ENCODE measurements at regions not wholly inside any gene's neighbourhood (a gene's known extent, or its start where the extent isn't known, plus 50 kb on each side); places are given as distances from the start of the nearest gene placed in this dataset.

DNA sequence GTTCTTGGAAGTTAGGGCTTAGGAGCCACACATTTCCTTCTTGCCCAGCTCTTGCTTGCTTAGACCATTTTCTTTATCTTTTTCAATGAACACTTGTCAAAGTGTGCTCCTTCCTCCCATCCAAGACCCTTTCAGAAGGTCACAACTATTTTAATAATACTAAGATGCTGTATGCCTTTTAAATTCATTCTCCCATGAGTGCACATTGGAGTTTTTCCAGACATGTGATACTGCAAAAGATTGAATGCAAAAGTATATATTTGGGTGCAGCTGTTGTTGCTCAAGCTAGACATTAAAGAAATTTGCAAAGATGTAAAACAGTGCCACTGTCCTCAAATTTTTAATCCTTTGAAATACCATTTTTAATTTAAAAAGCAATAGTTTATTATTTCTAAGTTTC, 69.3 kb upstream of the TNRC6B start:
- no peak for TF ChIP-seq HDAC6 (IDR thresholded peaks at IDR 0.05; ENCODE audit: low read depth, low read length)
- no peak for TF ChIP-seq BRCA1 (IDR thresholded peaks at IDR 0.05; ENCODE audit: low read depth, low read length)
- TF ChIP-seq JUND (IDR thresholded peaks at IDR 0.05; ENCODE audit: low read length) = no peak
- no peak for TF ChIP-seq TBP (IDR thresholded peaks at IDR 0.05; ENCODE audit: low read depth, low read length)
- no peak for TF ChIP-seq RNF2 (IDR thresholded peaks at IDR 0.05; ENCODE audit: borderline replicate concordance, low read depth, low read length, missing control alignments, poor library complexity, severe bottlenecking)
- TF ChIP-seq, protein P1, sequence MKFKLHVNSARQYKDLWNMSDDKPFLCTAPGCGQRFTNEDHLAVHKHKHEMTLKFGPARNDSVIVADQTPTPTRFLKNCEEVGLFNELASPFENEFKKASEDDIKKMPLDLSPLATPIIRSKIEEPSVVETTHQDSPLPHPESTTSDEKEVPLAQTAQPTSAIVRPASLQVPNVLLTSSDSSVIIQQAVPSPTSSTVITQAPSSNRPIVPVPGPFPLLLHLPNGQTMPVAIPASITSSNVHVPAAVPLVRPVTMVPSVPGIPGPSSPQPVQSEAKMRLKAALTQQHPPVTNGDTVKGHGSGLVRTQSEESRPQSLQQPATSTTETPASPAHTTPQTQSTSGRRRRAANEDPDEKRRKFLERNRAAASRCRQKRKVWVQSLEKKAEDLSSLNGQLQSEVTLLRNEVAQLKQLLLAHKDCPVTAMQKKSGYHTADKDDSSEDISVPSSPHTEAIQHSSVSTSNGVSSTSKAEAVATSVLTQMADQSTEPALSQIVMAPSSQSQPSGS (IDR thresholded peaks at IDR 0.05; ENCODE audit: low read length) = no peak
- TF ChIP-seq BACH1 (IDR thresholded peaks at IDR 0.05; ENCODE audit: low read length) = no peak
- TF ChIP-seq MAFK (IDR thresholded peaks at IDR 0.05; ENCODE audit: low read depth, low read length) = no peak
- ChIA-PET CTCF (ENCODE audit: partially characterized antibody) (no interaction called here), POLR2A (ENCODE audit: partially characterized antibody) (interaction anchor here (1.3 kb wide), 1 partner anchor 20 kb away, joined by 3 read pairs; no protein-coding TSS in a partner anchor)

More for the DNA sequence above, 69.3 kb upstream of the TNRC6B start:
- Histone ChIP-seq H4K5ac (ENCODE audit: insufficient read length, low read depth, low read length) (no peak overlapping the region), H3K56ac (replicated peaks; ENCODE audit: insufficient read length, low read depth, low read length) (no peak overlapping the region), H3K27ac (ENCODE audit: low read depth, low read length) (no peak overlapping the region), H2BK5ac (ENCODE audit: low read depth, low read length) (no peak overlapping the region), H3K4me2 (ENCODE audit: insufficient read depth in 1 of 2, low read depth in 2 of 2, low read length in 2 of 2) (no peak overlapping the region), H4K91ac (replicated peaks; ENCODE audit: insufficient read length, low read length) (no peak overlapping the region), H3K79me1 (ENCODE audit: low read depth, low read length) (peaks cover 10% of the 10 kb centered on the region), H3K23me2 (ENCODE audit: low read depth, low read length) (no peaks in the 10 kb centered on the region), H2BK15ac (ENCODE audit: low read length) (no peak overlapping the region), H3K18ac (ENCODE audit: extremely low read depth, low read length) (no peak overlapping the region), H3K9me3 (ENCODE audit: insufficient read depth in 2 of 2, low read depth in 1 of 2, low read length in 1 of 2) (no peaks in the 10 kb centered on the region), H3K14ac (ENCODE audit: insufficient read length) (no peak overlapping the region), H2AFZ (ENCODE audit: low read length) (no peak overlapping the region), H3K23ac (ENCODE audit: insufficient read length) (no peak overlapping the region), H3K4ac (replicated peaks; ENCODE audit: insufficient read length, low read depth, low read length) (no peak overlapping the region), H4K20me1 (replicated peaks in 1 of 2; ENCODE audit: control insufficient read depth in 1 of 2, insufficient read depth in 2 of 2, low read length in 2 of 2) (peaks cover 3 to 4% of the 10 kb centered on the region in 2 experiments), H4K8ac (ENCODE audit: extremely low read depth, insufficient read depth, low read length) (no peak overlapping the region), H3K9ac (replicated peaks in 1 of 4; ENCODE audit: extremely low read depth in 1 of 4, low read depth in 3 of 4, low read length in 3 of 4) (no peak overlapping the region), H2AK5ac (ENCODE audit: low read depth, low read length) (no peak overlapping the region), H2BK12ac (ENCODE audit: low read depth, low read length) (no peak overlapping the region), H2BK20ac (ENCODE audit: low read length) (no peak overlapping the region), H3K4me3 (ENCODE audit: extremely low read depth in 1 of 4, insufficient read depth in 2 of 4, low read depth in 3 of 4, low read length in 4 of 4) (no peak overlapping the region), H3K4me1 (replicated peaks in 1 of 4; ENCODE audit: control insufficient read depth in 3 of 4, insufficient read depth in 4 of 4, low read length in 3 of 4) (peaks cover 0 to 3% (median 0%) of the 10 kb centered on the region in 4 experiments; a peak in 1 of 7 replicates), H3K27me3 (replicated peaks in 1 of 4; ENCODE audit: control insufficient read depth in 3 of 4, extremely low read depth in 1 of 4, insufficient read depth in 3 of 4, low read length in 3 of 4) (no peaks in the 10 kb centered on the region; a peak in 1 of 7 replicates), H2BK120ac (replicated peaks; ENCODE audit: low read depth, low read length) (no peak overlapping the region), H3K79me2 (ENCODE audit: control insufficient read depth in 1 of 2, insufficient read depth in 2 of 2, low read length in 2 of 2) (peaks cover 0 to 21% of the 10 kb centered on the region in 2 experiments; a peak in 1 of 4 replicates), H3K36me3 (ENCODE audit: control insufficient read depth in 2 of 4, insufficient read depth in 4 of 4, low read length in 3 of 4) (no peaks in the 10 kb centered on the region)
- no peak for DNase-seq (ENCODE audit: low read depth in 1 of 2, low spot score in 2 of 2)
- no peak for FAIRE-seq
